ENCODE measurements at regions not wholly inside any gene's neighbourhood (a gene's known extent, or its start where the extent isn't known, plus 50 kb on each side); places are given as distances from the start of the nearest gene placed in this dataset.

DNA sequence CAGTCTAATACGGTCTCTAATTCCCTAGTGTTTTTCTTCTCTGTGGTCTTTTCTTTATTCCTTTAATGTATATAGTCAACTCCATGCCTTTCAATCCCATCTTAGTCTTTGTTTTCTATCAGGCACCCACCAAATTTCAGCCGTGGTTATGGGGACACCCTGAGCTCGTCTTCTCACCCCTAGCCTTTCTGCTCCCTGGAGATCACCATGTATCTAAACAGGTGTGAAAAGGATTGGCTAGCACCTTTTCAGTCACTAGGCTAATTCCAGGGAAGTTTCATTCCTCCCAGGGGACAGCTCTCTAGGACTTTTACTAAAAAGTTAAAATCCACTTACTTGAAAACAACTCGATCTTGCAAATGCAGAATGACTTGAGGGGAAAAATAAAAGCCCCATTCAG lies 291.3 kb downstream of the ETNK1 start:
- no peak for DNase-seq

DNA sequence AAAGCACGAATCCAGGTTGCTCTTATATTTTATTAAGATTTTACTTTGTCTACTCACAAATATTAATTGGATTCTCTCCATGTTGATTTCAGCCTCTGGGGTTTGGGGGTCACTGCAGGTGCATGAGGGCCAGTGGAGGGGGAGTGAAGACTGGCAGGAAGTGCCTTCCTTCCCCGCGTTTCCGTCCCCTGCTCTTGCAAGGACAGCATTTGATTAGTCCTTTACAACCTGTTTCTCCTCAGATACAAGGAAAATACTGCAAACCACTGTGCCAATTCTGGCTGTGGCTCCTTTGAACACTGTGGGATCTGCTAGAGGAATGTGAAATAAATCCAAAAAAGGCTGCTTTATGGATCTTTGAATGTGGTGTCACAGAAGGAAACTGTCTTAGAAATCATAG lies 291.8 kb downstream of the ETNK1 start:
- DNase-seq, result no peak

DNA sequence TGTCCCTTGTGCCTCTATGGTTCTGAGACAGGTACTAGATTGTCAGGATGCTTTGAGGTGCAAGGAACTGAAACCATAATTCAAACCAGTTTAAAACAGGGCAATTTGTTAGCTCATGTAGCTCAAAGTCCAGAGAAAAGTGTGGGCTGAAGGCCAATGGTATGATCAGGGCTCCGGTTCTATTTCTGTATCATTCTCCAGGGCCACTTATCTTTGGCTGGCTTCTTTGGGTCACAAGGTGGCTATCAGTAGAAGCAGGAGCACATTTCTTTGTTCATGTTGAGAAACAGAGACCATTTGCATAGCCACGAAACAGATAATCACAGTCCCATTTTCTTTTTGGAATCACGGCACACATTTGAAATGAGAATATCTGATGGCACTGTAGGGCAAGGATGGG lies 294.9 kb downstream of the ETNK1 start:
- no peak for DNase-seq

DNA sequence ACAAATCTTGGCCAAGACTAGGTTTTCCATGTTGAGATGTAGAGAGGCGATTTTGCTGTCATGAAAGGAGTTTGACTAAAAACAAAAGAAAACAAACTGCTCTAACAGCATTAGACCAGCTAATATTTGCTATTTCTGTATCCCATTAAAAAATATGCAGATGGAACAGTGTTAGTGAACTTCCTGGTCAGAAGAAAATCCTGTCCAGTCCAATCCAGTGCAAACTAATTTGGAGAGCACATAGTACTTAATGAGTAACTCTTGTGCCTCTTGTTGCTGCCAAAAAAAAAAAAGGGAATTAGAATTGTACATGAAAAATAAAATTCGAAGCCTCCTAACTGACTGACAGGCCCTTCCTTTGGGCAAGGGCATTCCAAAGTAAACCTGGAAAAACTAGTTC lies 298.8 kb downstream of the ETNK1 start:
- DNase-seq, result no peak

DNA sequence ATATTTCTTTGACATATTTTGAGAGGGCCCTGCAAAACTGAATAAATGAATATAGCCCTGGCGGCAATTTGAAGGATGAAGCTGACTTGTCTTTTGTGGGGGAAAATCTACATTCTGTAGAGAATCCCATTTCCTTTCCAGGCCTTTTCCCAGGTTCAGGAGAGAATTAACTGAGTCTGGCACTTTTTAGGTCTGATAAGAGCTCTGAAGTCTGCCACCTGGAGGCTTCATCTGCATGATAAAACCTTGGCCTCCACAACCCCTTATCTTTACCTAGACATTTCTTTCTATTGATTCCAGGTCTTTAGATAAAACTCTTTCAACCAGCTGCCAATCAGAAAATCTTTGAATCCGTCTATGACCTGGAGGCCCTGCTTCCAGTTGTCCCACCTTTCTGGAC lies 299.4 kb downstream of the ETNK1 start:
- DNase-seq, result no peak

DNA sequence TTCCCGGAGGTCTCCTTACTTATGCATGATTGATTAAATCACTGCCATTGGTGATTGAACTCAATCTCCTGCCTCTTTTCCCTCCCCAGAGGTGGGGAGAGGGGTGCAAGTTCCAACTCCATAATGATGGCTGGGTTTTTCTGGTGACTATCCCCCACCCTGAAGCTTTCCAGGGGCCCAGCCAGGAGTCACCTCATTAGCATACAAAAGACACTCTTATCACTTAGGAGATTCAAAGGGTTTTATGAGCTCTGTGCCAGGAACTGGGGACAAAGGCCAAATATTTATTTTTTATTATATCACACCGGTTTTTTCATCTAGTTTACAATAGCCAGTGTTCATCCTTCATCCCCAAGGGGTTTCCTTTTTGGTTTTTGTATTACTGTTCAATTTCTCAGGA lies 300.7 kb downstream of the ETNK1 start:
- DNase-seq, result no peak

DNA sequence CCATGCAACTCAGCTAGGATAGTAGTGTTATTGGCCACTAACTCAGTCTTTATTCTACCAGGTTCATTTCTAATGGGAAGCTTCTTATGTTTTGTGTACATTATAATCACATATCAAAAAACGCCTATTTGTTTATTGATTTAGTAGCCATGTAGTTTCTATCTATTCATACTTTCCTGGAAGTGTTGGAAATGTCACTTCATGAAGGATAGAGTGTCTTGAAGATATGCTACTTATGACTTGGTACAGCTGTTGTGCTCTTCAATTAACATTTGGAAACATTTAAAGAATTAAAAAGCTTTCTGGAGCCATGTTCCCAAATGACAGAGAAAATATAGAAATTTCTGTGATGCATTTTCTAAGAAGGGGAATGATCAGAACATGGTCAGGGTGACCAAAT lies 307.5 kb downstream of the ETNK1 start:
- DNase-seq, result no peak

DNA sequence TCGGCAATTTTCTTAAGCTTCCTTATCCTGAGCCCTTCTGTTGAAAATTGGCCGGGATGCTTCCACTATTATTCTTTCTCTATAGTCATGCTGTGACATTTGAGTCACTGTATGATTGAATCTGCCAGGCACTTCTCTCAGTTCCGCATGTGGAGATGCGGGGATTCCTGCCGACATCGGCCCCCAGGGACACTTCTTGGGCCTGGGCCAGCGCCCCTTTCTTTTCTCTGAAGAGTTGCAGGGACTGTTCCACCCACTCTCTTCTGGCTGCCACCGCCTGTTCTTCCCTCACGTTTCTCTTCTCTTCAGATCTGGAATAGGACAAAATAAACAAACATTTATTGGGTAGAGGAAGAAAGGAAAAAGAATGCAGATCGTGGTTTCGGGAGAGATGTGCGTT lies 310.1 kb downstream of the ETNK1 start:
- DNase-seq, result peak; percentile 16

DNA sequence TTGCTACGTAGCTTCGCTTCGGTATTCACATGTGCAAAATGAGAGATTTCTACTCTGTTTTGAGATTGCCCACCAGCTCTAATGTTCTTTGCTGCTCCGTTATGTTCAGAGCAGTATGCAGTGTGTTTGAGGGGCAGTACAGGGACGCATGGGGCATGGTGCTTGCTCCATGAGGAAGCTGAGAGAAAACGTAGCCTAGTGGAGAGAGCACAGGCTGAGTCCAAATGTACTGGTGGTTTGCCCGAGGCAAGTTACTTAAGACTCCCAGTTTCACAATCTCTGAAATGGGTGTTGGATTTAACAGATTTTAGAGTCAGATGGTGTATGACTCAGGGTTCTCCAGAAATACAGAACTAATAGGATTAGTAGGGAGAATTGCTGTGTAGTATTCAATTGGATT lies 310.5 kb downstream of the ETNK1 start:
- DNase-seq, result no peak

DNA sequence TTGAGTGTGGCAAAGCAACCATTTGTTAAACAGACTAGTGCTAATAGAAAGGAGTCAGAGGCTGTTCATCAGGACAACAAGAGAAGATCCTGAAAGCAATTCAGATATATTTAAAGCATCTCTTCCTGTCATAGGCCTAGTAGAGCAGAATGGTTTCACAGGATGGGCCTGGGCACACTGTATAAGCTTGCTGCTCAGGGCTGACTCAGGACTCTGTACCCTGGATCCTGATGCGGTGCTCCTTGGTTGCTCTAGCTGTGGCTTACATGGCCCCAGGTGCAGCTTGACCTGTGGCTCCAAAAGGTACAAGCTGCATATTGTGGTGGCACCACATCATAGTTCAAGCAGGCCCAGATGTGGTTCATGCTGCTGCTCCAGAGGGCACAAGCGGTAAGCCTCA lies 313.4 kb downstream of the ETNK1 start:
- DNase-seq, result no peak

DNA sequence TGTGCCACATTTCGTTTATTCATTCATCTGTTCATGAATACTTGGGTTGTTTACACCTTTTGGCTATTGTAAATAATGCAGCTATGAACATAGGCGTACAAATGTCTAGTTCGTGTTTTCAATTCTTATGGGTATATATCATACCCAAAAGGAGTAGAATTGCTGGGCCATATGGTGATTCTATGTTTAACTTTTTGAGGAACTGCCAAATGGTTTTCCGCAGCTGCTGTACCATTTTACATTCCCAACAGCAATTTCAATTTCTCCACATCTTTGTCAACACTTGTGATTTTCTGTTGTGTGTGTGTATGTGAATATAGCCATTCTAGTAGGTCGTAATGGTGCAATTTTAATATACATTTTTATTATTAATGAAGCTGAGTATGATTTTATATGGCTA lies 326.2 kb downstream of the ETNK1 start:
- no peak for DNase-seq

DNA sequence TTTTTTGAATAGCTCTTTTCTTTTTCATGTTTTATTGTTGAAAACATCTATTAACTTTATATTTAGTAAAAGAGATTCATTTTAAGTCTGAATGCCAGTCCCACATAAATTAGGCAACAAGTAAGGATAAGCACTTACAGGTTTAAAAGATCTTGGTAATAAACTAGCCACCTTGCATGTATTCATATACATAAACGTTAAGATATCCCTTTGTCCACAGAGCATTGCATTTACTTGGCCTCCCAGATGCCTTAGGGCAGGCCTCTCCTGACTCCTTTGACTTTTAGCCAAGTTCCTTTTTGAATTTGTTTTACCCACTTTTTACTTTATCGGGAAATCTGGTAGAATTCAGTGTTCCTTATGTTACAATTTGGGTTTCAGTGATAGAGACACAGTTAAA lies 331.7 kb downstream of the ETNK1 start:
- no peak for DNase-seq

DNA sequence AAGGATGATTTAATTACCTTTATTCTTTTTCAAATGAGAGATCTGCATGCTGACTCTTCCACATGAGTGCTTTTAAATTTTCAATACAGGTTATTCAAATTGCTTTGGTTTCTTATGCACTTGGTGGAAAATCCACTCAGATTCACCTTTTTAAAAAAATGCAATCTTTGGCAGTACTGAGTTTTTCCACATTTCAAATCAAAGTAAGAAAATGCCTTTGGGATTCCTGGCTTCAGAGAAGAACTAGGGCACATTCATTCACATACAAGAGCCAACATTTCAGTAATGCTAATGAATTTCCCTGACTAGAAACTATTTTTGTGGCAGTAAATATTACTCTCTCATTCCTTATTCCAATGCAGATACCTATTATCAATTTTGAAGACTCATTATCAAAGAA lies 342.2 kb downstream of the ETNK1 start:
- DNase-seq, result no peak

DNA sequence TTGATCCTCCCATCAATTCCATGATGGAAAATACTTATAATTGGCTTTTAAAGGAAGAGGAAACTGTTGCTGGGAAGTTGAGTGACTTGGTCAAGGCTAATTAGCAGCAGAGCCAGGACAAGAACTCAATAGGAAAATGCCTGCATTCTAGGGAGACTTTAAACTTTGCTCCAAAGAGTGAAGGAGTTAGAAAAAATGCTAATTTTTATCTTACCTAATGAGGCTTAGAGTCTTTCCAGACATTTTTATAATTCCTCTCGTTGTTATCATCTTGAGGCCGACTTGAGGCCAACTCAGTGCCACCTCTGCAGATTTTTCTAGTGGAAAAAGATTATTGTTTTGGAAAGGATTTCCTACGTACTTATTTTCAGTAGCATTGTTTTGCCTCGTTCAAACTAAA lies 344.6 kb downstream of the ETNK1 start:
- DNase-seq, result no peak

DNA sequence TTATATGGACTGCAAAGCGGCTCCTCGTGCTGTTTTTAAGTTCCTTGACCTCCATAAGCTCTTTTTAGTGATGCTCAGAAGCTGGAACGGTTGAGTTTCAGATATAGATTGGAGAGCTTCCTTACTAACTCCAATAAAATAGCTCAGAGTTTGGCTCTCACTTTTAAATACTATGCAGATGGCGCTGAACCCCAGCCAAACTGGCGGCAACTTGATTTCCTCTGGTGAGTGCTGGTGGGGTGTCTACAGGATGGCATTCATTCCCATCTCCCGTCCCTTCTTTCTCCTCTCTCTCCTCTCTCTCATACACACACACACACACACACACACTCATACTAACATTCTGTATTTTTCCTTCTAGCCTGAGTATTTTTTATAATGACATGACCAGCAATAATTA lies 346.3 kb downstream of the ETNK1 start:
- DNase-seq, result no peak

DNA sequence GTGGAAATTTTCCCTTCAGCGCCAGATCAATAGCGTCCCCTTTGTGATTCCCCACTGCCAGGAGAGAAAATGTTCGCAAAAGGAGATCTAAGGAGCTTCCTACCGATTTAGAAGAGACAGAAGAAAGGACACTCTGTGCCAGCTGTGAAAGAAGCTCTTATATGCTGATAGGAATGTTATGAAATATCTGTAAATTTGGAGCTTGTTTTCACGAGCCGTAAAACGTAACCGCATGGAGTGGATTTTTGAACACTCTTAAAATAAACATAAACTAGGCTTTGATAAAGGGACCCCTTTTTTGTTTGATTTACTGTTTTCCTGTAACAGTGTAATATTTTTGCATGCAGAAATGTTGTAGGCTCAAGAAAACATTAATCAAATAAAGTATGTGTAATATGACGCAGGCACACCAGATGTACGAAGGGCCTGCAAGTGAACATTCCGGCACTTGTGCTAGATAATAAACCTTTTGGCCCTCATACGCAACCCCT lies 346.8 kb downstream of the ETNK1 start:
- DNase-seq, result no peak

DNA sequence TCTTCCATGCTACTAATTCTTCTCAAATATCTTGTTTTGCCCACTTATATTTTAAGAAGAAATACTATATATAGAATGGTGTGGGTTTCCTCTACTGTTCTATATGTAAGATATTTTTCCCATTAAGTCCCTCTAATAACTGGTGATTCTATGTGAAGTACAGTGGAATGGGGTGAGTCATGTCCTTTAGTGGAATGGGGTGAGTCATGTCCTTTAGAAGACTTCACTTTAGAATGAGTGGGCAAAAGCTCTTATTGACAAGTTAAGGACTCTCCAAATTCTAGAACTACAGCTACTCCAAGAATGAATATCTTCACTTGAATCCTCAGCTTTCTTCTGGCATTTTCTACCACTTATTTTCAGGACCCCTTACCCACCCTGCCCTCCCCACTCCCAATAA lies 349.9 kb downstream of the ETNK1 start:
- DNase-seq, result no peak

DNA sequence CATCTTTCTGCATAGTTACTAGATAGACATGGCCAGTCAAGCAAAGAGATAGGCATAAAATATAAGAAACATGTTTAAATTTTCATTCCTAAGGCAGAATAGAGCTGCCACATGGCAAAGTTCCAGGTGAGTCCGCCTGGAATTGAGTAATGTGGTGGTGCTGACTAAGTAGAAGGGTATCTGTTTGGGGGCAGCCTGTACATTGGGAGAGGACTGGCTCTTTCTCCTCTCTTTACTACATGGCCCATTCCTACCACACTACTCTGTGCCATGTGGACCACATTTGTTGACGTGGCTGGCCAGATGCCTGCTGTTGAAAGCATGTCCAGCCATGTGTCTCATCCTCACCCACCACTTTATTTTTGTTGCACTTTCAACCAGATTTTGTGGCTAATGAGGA lies 354.0 kb downstream of the ETNK1 start:
- DNase-seq, result no peak

DNA sequence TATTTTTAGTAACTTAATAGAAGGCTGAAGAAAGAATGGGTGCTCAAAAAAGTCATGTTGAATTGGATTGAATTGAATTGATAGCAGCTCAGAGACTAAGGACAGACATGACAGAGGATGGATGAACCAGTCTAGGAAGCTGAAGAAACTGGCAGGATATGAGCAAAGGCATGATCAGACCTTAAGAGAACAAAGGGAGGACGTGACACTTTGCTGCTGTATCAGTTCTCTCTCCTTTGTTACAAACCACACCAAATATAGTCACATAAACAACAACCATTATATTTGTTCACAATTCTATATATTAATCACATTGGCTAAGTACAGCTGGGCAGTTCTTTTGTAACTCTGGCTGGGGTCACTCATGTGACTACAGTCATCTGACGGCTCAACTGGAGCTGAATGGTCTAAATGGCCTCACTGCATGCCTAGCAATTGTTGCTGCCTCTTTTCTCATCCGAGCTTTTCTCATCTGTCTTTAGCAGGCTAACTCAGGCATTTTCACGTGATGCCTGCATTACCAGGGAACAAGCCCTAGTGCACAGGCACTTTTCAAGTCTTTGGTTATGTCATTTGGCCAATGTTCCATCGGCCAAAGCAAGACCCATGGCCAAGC lies 355.0 kb downstream of the ETNK1 start:
- no peak for DNase-seq

DNA sequence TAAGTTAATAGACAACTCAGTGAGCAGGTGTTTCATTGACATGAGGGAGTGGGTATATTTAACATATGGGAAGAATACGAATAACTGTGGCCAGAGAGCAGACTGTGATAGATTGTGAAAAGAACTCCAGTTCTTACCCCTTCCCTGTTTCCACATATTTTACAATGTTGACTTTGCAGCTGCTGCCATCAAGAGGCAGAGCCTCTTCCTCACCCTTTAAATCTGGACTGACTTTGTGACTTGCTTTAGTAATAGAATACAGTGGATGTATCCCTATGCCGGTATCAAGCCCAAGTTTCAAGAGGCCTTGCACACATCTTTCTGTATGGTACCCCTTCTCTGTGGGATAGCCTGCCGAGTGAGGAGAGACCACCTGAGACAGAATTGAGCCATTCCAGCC lies 356.7 kb downstream of the ETNK1 start:
- no peak for DNase-seq

DNA sequence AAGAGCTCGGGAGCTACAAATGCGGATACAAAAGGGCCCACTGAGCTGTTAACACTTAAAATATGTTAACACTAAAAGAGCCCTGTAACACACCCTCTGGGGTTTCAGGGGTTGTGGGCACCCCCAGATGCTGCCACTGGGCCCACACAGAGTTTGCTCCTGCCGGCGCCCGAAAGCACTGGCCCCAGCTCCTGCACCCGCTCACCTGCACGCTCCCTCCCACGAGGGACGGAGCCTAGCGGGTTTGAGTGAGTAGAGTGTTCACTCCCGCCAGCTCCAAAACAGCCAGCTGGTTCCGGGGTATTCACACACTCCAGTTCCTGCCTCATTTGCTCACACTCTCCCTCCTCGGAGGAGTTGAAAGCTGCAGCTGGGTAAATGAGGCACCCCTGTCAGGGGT lies 357.7 kb downstream of the ETNK1 start:
- no peak for DNase-seq

DNA sequence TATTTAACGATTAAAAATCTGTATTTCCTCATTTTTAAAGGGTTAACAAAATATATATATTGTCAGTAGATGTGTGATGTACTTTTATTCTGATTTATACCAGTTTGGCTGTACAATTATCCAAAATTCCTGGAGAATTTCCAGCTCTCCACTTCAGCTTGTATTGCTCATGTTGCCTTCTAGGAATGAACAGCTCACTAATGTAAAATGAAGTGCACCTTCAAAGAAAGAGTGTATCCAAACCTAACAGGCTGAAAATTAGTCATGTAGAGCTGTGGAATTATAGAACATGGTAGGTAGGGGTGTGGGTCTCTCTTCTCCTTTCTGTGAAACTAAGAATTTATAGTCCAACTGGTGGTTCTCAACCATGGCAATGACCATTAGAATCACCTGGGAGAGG lies 362.0 kb downstream of the ETNK1 start:
- no peak for DNase-seq

DNA sequence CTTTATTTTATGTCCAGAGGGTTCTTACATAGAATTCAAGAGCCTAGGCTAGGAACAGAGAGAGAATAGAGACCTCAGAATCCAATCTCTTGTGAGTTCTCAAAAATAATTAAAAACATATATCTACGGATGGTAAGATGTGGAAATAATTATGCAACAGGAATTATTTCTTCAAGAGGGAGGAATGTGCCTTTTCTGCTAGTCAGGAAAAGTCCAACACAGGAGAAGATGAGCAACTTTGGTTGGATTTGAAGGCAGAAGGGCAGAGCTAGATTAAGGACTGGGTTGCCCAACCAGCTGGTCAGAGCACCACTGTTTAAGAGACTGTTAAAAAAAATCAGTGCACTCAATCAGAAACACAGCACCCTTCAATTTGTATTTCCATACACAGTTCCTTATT lies 365.5 kb downstream of the ETNK1 start:
- DNase-seq, result no peak

DNA sequence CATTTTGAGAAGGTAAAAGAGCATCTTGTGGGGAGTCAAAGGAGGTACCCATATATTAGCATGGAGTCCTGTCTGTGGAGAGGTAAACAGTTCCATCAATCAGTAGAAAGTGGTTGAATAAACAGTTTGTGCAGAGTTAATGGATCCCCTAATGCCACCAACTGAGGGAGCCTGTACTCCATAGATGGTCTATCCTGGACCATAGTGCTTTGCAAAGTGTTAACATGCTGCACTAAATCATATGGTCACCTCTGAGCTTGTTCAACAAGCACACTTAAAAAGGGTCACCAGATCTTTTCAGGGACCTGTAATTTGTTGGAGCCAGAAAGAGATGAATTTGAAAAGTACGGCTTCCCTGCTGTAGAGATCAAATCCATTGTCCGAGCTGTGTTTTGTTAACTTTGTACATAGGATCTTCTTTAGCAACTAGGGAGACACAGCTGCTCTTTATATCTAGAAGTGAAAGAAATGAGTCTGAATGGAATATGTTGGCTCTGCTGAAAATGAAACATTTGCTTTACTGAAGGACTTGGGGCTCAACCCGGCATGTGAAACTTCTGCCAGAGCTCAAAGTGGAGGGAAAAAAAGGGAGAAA lies 366.4 kb downstream of the ETNK1 start:
- no peak for DNase-seq

DNA sequence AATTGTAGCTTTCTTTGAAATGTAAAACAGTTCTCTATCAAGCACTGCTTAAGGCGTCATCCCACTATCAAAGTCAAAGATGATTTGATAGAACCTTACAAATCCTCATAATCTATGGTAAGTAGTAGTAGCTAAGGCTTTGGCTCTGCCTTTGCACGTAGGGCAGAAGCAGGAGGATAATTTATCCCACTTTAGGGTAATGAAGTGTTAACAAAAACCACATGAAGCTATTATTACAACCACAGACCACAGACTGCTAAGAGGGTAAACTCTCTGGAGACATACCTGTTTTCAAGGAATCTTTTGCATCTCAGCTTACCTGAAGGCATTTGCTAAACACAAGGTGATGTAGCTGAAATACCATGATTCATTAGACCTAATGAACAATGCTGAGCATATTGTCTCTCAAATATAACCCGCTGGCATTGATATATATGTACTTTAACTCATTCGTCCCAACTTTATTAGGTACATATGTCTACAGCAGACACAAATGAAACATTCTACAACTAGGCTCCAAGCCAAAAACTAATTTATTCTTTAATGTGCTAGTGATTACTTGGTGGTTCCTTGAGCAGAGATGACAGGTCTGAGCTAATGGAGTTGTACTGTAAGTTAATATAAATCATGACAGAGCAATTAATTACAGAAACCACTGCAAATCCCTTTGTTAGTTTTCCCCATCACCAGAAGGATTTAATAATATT lies 368.8 kb downstream of the ETNK1 start:
- no peak for DNase-seq

Measured in NCI-H146 (cell line).